ENCODE measurements at regions not wholly inside any gene's neighbourhood (a gene's known extent, or its start where the extent isn't known, plus 50 kb on each side); places are given as distances from the start of the nearest gene placed in this dataset.

DNA sequence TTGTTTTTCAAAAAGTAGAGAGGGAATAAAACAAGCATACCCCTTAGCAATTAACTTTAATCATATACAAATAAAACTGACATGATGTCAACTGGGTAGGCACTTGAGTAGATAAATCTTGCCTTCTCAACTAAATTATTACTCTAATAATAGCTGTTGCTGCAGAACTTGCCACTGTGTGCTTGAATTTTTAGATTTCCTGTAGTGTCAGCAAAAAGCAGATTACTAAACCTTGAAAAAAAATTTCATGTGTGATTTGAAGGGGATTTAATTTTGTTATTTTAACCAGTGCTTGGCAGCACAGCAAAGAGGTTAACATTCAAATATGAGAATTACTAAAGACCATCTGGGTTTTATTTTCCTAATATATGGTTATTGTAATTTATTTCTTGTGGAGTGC, 438.3 kb upstream of the SPANXN1 start:
- CTCF ChIA-PET = no interaction called here
- TF ChIP-seq, protein P1, sequence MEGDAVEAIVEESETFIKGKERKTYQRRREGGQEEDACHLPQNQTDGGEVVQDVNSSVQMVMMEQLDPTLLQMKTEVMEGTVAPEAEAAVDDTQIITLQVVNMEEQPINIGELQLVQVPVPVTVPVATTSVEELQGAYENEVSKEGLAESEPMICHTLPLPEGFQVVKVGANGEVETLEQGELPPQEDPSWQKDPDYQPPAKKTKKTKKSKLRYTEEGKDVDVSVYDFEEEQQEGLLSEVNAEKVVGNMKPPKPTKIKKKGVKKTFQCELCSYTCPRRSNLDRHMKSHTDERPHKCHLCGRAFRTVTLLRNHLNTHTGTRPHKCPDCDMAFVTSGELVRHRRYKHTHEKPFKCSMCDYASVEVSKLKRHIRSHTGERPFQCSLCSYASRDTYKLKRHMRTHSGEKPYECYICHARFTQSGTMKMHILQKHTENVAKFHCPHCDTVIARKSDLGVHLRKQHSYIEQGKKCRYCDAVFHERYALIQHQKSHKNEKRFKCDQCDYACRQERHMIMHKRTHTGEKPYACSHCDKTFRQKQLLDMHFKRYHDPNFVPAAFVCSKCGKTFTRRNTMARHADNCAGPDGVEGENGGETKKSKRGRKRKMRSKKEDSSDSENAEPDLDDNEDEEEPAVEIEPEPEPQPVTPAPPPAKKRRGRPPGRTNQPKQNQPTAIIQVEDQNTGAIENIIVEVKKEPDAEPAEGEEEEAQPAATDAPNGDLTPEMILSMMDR (conservative IDR thresholded peaks at IDR 0.05; ENCODE audit: low read depth, low read length) = no peak
- TF ChIP-seq EZH2phosphoT487 (IDR thresholded peaks at IDR 0.05; ENCODE audit: borderline replicate concordance, low read length) = no peak
- TF ChIP-seq EZH2 (IDR thresholded peaks at IDR 0.05; ENCODE audit: low read length, unreplicated experiment) = no peak

DNA sequence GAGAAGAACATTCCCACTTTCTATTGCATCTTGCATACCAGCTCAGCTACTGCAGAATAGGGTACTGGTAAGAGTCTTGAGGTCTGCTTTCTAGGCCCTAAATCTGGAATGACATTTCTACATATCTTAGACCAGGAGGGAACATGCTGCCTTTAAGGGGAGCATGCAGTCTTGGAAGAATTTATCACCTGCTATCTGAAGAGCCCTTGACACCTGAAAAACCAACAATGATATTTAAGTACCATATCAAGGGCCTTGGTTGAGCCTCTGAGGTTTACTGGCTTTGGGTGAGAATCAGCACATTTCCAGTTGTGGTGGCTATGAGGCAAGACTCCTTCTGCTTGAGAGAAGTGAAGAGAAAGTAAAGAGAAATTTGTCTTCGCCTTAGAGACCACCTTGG, 436.8 kb upstream of the SPANXN1 start:
- Histone ChIP-seq H3K4me1 (ENCODE audit: insufficient read depth, low read length) (no peaks in the 10 kb centered on the region), H3K9ac (ENCODE audit: low read length) (no peak overlapping the region), H3K9me3 (ENCODE audit: low read length) (no peaks in the 10 kb centered on the region), H3K27ac (ENCODE audit: low read length) (no peak overlapping the region), H3K4me2 (ENCODE audit: low read length) (no peak overlapping the region), H3K79me2 (ENCODE audit: low read length) (no peaks in the 10 kb centered on the region), H3K36me3 (ENCODE audit: low read depth, low read length) (no peaks in the 10 kb centered on the region), H3K27me3 (ENCODE audit: low read length) (no peaks in the 10 kb centered on the region), H3F3A (ENCODE audit: low read length, unreplicated experiment) (no peaks in the 10 kb centered on the region), H3K4me3 (ENCODE audit: low read length) (no peak overlapping the region), H2AFZ (ENCODE audit: low read length) (no peak overlapping the region), H4K20me1 (ENCODE audit: low read length) (no peaks in the 10 kb centered on the region), H3K9me2 (replicated peaks; ENCODE audit: low read length) (no peaks in the 10 kb centered on the region)
- ChIA-PET CTCF (no interaction called here), POLR2A (ENCODE audit: unreplicated experiment) (no interaction called here)
- intact Hi-C loops (cut with micrococcal nuclease) = no loop called here
- TF ChIP-seq EZH2phosphoT487 (IDR thresholded peaks at IDR 0.05; ENCODE audit: borderline replicate concordance, low read length) = no peak
- TF ChIP-seq, protein P1 (conservative IDR thresholded peaks at IDR 0.05; ENCODE audit: low read depth, low read length) = no peak
- no peak for TF ChIP-seq EZH2 (IDR thresholded peaks at IDR 0.05; ENCODE audit: low read length, unreplicated experiment)
- DNase-seq (no peak), ATAC-seq (no peak)
- no TSS peak for BruUV-seq (replicated peaks)

More for the DNA sequence above, 438.3 kb upstream of the SPANXN1 start:
- ATAC-seq = no peak
- no peaks in the 10 kb centered on the region for H3K9me2 ChIP-seq (replicated peaks; ENCODE audit: low read length)
- intact Hi-C loops (cut with micrococcal nuclease) = no loop called here
- H3K4me2 ChIP-seq (ENCODE audit: low read length) = no peak overlapping the region
- no peaks in the 10 kb centered on the region for H3K27me3 ChIP-seq (ENCODE audit: low read length)
- no peak overlapping the region for H3K27ac ChIP-seq (ENCODE audit: low read length)
- H3K79me2 ChIP-seq (ENCODE audit: low read length) = no peaks in the 10 kb centered on the region
- H3K4me1 ChIP-seq (ENCODE audit: insufficient read depth, low read length) = no peaks in the 10 kb centered on the region
- H3K9ac ChIP-seq (ENCODE audit: low read length) = no peak overlapping the region
- POLR2A ChIA-PET (ENCODE audit: unreplicated experiment) = no interaction called here
- H4K20me1 ChIP-seq (ENCODE audit: low read length) = no peaks in the 10 kb centered on the region
- no peaks in the 10 kb centered on the region for H3F3A ChIP-seq (ENCODE audit: low read length, unreplicated experiment)
- no peak overlapping the region for H3K4me3 ChIP-seq (ENCODE audit: low read length)
- no peak overlapping the region for H2AFZ ChIP-seq (ENCODE audit: low read length)
- no peaks in the 10 kb centered on the region for H3K9me3 ChIP-seq (ENCODE audit: low read length)
- no TSS peak for BruUV-seq (replicated peaks)
- H3K36me3 ChIP-seq (ENCODE audit: low read depth, low read length) = no peaks in the 10 kb centered on the region
- DNase-seq = no peak

DNA sequence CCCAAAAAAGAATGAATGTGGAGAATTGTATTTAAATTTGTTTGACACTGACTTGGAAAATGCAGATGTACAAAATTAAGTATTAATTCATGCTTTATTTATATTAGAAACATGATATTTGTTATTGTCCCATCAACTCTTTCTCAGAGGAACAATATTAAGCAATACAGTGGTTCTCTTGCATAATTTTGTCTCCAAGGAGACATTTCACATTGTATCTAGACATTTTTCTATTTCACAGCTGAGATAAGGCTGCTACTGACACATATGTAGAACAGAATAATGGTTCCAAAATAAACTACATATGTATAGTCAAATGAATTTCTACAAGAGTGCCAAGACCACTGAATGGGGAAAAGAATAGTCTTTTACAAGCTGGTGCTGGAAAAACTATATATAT, 427.9 kb upstream of the SPANXN1 start:
- Histone ChIP-seq H3K4me3 (ENCODE audit: low read length) (no peak overlapping the region), H3K27me3 (ENCODE audit: low read length) (no peaks in the 10 kb centered on the region), H3K27ac (ENCODE audit: low read length) (no peak overlapping the region), H4K20me1 (ENCODE audit: low read length) (no peaks in the 10 kb centered on the region), H2AFZ (ENCODE audit: low read length) (no peak overlapping the region), H3K9me3 (ENCODE audit: low read length) (no peaks in the 10 kb centered on the region), H3K9me2 (replicated peaks; ENCODE audit: low read length) (no peaks in the 10 kb centered on the region), H3K79me2 (ENCODE audit: low read length) (no peaks in the 10 kb centered on the region), H3K36me3 (ENCODE audit: low read depth, low read length) (no peaks in the 10 kb centered on the region), H3K9ac (ENCODE audit: low read length) (no peak overlapping the region), H3K4me1 (ENCODE audit: insufficient read depth, low read length) (no peaks in the 10 kb centered on the region), H3F3A (ENCODE audit: low read length, unreplicated experiment) (no peaks in the 10 kb centered on the region), H3K4me2 (ENCODE audit: low read length) (no peak overlapping the region)
- DNase-seq (no peak), ATAC-seq (no peak)
- no TSS peak for BruUV-seq (replicated peaks)
- intact Hi-C loops (cut with micrococcal nuclease) = no loop called here
- CTCF ChIA-PET = no interaction called here
- TF ChIP-seq EZH2phosphoT487 (IDR thresholded peaks at IDR 0.05; ENCODE audit: borderline replicate concordance, low read length) = no peak
- TF ChIP-seq, protein P1 (conservative IDR thresholded peaks at IDR 0.05; ENCODE audit: low read depth, low read length) = no peak
- TF ChIP-seq EZH2 (IDR thresholded peaks at IDR 0.05; ENCODE audit: low read length, unreplicated experiment) = no peak
- POLR2A ChIA-PET (ENCODE audit: unreplicated experiment) = no interaction called here

Data from PC-3 (cell line).